ENCODE measurements at regions not wholly inside any gene's neighbourhood (a gene's known extent, or its start where the extent isn't known, plus 50 kb on each side); places are given as distances from the start of the nearest gene placed in this dataset.
A peak's percentile ranks its signal among the peaks of the same experiment; 100 is the strongest.

DNA sequence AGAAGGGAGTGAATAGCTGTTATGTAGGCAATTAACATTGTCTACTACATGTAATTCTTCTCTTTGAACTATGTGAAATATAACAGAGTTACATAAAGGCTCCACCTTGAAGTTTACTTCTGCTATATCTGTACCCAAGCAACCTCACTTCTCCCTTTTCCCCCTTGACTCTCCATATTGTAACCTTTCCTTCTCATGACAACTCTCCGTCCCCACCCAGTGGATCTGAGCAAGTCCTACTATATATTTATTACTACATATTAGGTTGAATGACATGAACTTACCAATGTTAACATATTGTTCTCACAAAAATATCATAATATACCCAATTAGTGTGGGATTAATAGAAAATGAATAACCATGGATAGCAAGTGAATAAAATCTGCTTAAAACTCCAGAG, 93.2 kb upstream of the ATP8A1 start:
- CTCF ChIA-PET (ENCODE audit: partially characterized antibody): interaction anchor here (0.8 to 7.6 kb wide), 9 partner anchors 22 to 189 kb away, joined by 3 to 103 read pairs (median 3); partner anchors contain the start of gene ATP8A1
- Histone ChIP-seq H3K36me3 (ENCODE audit: insufficient read depth, low read length) (no peaks in the 10 kb centered on the region), H3K4me3 (ENCODE audit: low read length in 2 of 2) (no peak overlapping the region), H3K9me3 (ENCODE audit: control insufficient read depth in 1 of 2, low read length in 2 of 2) (no peaks in the 10 kb centered on the region), H3K4me1 (ENCODE audit: insufficient read depth, low read length) (no peaks in the 10 kb centered on the region), H3K27me3 (ENCODE audit: insufficient read depth, low read length) (no peaks in the 10 kb centered on the region), H3K27ac (ENCODE audit: low read depth, low read length) (no peak overlapping the region)
- DNase-seq: peak in 4 of 5 donors; percentile 10 to 41 (median 25)
- peaks cover 1 to 2% of the 10 kb centered on the region in 2 donors for H3K27me3 Mint-ChIP-seq
- H3K36me3 Mint-ChIP-seq: no peaks in the 10 kb centered on the region
- peaks cover 0 to 6% (median 0%) of the 10 kb centered on the region in 8 donors for H3K9me3 Mint-ChIP-seq
- intact Hi-C loops (cut with micrococcal nuclease): loop anchor here (1.0 kb wide), 1 partner anchor 182 kb away; no protein-coding TSS in a partner anchor
- no peak overlapping the region for H3K27ac Mint-ChIP-seq
- POLR2A ChIA-PET (ENCODE audit: partially characterized antibody): interaction anchor here (0.7 kb wide), 1 partner anchor 93 kb away, joined by 4 read pairs; the partner anchor contains the start of gene ATP8A1
- H3K4me3 Mint-ChIP-seq: no peak overlapping the region
- peaks cover 0 to 1% (median 0%) of the 10 kb centered on the region in 4 donors for H3K4me1 Mint-ChIP-seq

DNA sequence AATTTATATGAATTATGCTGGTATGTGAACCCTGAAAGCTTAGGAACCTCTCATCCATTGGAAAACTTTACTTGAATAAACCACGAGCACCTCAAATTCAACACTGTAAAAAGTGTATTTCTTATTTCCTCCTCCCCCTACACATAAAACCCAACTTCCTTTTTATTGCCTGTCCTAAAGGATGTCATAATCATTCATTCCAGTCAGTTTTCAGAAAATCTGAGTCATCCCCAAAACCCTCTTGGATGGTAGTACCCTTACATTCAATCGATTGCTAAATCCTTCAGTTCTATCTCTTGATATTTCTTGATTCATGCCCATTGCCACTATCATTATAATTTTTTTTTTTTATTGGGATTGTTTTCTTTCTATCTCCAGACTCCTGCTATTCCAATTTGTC, 91.1 kb upstream of the ATP8A1 start:
- Histone ChIP-seq H3K27ac (ENCODE audit: low read depth, low read length) (no peak overlapping the region), H3K4me3 (ENCODE audit: low read length in 2 of 2) (no peak overlapping the region), H3K9me3 (ENCODE audit: control insufficient read depth in 1 of 2, low read length in 2 of 2) (no peaks in the 10 kb centered on the region), H3K27me3 (ENCODE audit: insufficient read depth, low read length) (no peaks in the 10 kb centered on the region), H3K4me1 (ENCODE audit: insufficient read depth, low read length) (no peaks in the 10 kb centered on the region), H3K36me3 (ENCODE audit: insufficient read depth, low read length) (no peaks in the 10 kb centered on the region)
- H3K4me3 Mint-ChIP-seq: peak overlapping the region in 1 of 8 donors; percentile 50
- H3K36me3 Mint-ChIP-seq: no peaks in the 10 kb centered on the region
- intact Hi-C loops (cut with micrococcal nuclease): no loop called here
- ChIA-PET POLR2A (ENCODE audit: partially characterized antibody) (no interaction called here), CTCF (ENCODE audit: partially characterized antibody) (interaction anchor here (1.0 to 7.6 kb wide), 3 partner anchors 20 to 179 kb away, joined by 3 to 103 read pairs (median 4); no protein-coding TSS in a partner anchor)
- H3K4me1 Mint-ChIP-seq: peaks cover 0 to 1% (median 0%) of the 10 kb centered on the region in 4 donors
- H3K27me3 Mint-ChIP-seq: peaks cover 1 to 2% of the 10 kb centered on the region in 2 donors
- H3K27ac Mint-ChIP-seq: no peak overlapping the region
- DNase-seq: no peak
- H3K9me3 Mint-ChIP-seq: peaks cover 0 to 6% (median 0%) of the 10 kb centered on the region in 8 donors

DNA sequence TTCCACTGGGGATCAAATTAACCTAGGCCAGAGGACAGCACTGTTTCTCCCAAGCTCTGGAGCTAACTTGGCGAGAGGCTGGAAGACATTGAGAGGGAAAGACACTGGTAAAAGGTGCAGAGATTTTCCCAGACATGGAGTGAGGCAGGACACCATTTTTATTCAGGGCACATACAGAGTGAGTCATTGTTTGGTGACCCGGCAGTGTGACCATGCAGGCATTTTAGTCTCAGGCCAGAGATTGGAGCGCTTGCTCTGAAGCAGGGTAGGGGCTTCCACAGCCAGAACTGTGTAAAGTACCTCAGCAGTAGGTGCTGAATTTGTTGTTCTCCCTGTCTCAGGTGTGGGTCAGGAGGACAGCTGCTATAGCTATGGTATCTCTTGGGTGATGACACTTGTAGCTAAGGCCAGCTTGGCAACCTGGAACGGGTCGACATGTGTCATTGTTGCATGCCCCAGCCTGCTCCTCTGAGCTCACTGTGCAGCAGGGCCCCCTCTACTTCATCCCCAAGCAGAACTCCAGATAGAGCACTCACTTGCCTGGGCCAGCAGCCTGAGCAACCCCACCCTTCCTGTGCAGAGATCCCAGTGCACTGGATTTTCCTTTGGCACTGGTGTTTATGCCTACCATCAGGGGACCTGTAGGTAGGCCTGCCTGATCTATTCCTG, 79.8 kb upstream of the ATP8A1 start:
- DNase-seq: no peak
- no peaks in the 10 kb centered on the region for H3K4me1 ChIP-seq (ENCODE audit: insufficient read depth, low read length)
- POLR2A ChIA-PET (ENCODE audit: partially characterized antibody): interaction anchor here (1.2 kb wide), 1 partner anchor 80 kb away, joined by 3 read pairs; the partner anchor contains the start of gene ATP8A1
- no peaks in the 10 kb centered on the region for H3K4me1 Mint-ChIP-seq
- H3K27me3 ChIP-seq (ENCODE audit: insufficient read depth, low read length): no peaks in the 10 kb centered on the region
- CTCF ChIA-PET (ENCODE audit: partially characterized antibody): interaction anchor here (1.3 kb wide), 1 partner anchor 168 kb away, joined by 4 read pairs; no protein-coding TSS in a partner anchor
- H3K4me3 ChIP-seq (ENCODE audit: low read length in 2 of 2): no peak overlapping the region
- H3K36me3 Mint-ChIP-seq: no peaks in the 10 kb centered on the region
- intact Hi-C loops (cut with micrococcal nuclease): no loop called here
- peaks cover 14 to 17% of the 10 kb centered on the region in 2 donors for H3K27me3 Mint-ChIP-seq
- no peaks in the 10 kb centered on the region for H3K9me3 ChIP-seq (ENCODE audit: control insufficient read depth in 1 of 2, low read length in 2 of 2)
- H3K27ac Mint-ChIP-seq: no peak overlapping the region
- no peak overlapping the region for H3K4me3 Mint-ChIP-seq
- peaks cover 0 to 16% (median 9%) of the 10 kb centered on the region in 8 donors for H3K9me3 Mint-ChIP-seq
- no peaks in the 10 kb centered on the region for H3K36me3 ChIP-seq (ENCODE audit: insufficient read depth, low read length)
- no peak overlapping the region for H3K27ac ChIP-seq (ENCODE audit: low read depth, low read length)

DNA sequence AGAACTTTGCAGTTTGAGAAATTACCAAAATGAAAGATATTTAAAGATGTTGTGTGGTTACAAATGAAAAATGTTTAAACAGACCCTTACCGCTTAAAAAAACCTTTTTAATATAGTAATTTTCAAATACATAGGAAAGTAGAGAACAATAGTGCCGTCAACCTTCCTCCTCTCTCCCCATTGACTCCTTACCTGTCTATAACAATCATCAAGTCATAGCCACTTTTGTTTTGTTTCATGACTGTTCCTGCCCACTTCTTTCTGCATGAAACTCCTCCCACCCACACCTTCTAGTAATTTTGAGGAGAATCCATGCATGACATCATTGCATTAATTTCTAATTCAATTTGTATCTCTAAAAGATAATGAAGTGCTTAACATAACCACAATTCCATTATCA, 76.5 kb upstream of the ATP8A1 start:
- no peaks in the 10 kb centered on the region for H3K36me3 Mint-ChIP-seq
- no peak overlapping the region for H3K4me3 ChIP-seq (ENCODE audit: low read length in 2 of 2)
- no peaks in the 10 kb centered on the region for H3K4me1 Mint-ChIP-seq
- DNase-seq: no peak
- H3K27me3 Mint-ChIP-seq: peaks cover 7 to 15% of the 10 kb centered on the region in 2 donors
- ChIA-PET POLR2A (ENCODE audit: partially characterized antibody) (no interaction called here), CTCF (ENCODE audit: partially characterized antibody) (no interaction called here)
- H3K9me3 Mint-ChIP-seq: peaks cover 1 to 12% (median 6%) of the 10 kb centered on the region in 8 donors
- H3K4me1 ChIP-seq (ENCODE audit: insufficient read depth, low read length): no peaks in the 10 kb centered on the region
- no peaks in the 10 kb centered on the region for H3K36me3 ChIP-seq (ENCODE audit: insufficient read depth, low read length)
- no peak overlapping the region for H3K27ac ChIP-seq (ENCODE audit: low read depth, low read length)
- H3K27ac Mint-ChIP-seq: no peak overlapping the region
- no peaks in the 10 kb centered on the region for H3K9me3 ChIP-seq (ENCODE audit: control insufficient read depth in 1 of 2, low read length in 2 of 2)
- no peak overlapping the region for H3K4me3 Mint-ChIP-seq
- intact Hi-C loops (cut with micrococcal nuclease): no loop called here
- no peaks in the 10 kb centered on the region for H3K27me3 ChIP-seq (ENCODE audit: insufficient read depth, low read length)

DNA sequence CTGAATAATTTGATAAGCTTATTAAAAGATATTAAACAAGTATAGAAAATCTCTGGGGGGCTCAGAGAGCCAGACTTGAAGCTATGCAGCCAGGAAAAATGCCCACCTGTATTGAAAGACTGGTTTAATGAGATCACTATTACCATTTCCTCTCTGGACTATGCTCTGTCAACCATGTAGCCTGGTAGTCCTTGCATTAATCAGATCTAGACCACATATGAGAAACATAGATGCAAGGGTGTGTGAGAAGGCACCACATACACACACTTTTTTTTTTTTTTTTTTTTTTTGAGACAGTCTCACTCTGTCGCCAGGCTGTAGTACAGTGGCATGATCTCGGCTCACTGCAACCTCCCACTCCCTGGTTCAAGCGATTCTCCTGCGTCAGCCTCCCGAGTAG, 75.9 kb upstream of the ATP8A1 start:
- Mint-ChIP-seq H3K27ac (no peak overlapping the region), H3K27me3 (peaks cover 7 to 15% of the 10 kb centered on the region in 2 donors), H3K9me3 (peaks cover 0 to 12% (median 6%) of the 10 kb centered on the region in 8 donors), H3K4me3 (peak overlapping the region in 1 of 8 donors; percentile 14), H3K36me3 (no peaks in the 10 kb centered on the region), H3K4me1 (no peaks in the 10 kb centered on the region)
- H3K36me3 ChIP-seq (ENCODE audit: insufficient read depth, low read length): no peaks in the 10 kb centered on the region
- no peaks in the 10 kb centered on the region for H3K27me3 ChIP-seq (ENCODE audit: insufficient read depth, low read length)
- intact Hi-C loops (cut with micrococcal nuclease): no loop called here
- H3K4me3 ChIP-seq (ENCODE audit: low read length in 2 of 2): no peak overlapping the region
- ChIA-PET POLR2A (ENCODE audit: partially characterized antibody) (no interaction called here), CTCF (ENCODE audit: partially characterized antibody) (interaction anchor here (0.8 to 1.1 kb wide), 2 partner anchors 75 to 76 kb away, joined by 3 to 4 read pairs; partner anchors contain the start of gene ATP8A1)
- DNase-seq: no peak
- no peak overlapping the region for H3K27ac ChIP-seq (ENCODE audit: low read depth, low read length)
- no peaks in the 10 kb centered on the region for H3K4me1 ChIP-seq (ENCODE audit: insufficient read depth, low read length)
- no peaks in the 10 kb centered on the region for H3K9me3 ChIP-seq (ENCODE audit: control insufficient read depth in 1 of 2, low read length in 2 of 2)

DNA sequence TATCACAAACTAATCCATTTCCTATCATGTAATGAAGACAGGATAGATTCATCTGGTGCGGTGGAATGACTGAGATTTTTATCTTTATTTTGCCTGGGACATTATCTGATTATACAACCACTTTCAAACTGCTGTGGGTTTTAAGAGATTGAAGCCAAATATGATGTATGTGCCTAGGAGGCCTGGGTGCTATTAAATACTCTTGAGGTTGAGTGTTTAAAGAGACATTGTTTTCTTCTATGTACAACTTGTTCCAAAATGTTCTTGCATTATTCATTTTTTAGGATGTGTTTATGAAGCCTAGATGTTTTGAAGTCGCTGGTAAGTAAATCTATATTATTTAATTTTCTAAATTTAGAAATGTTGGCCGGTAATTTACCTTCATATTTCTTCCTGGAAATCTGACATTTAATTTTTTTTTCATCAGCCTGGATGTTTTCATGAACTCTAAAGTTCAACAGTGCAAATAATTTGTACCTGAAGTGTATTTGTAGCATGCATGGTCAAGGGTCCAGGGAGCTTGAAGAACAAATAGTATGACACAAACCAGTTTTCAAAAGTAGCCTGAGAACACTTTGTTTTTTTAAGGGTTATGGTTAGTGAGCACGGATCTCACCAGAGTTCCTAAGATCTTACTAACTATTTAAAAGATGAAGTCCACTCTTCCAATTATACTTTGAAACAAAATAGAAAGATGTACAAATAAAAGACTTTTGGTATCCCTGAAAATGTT, 72.8 kb upstream of the ATP8A1 start:
- Histone ChIP-seq H3K9me3 (ENCODE audit: control insufficient read depth in 1 of 2, low read length in 2 of 2) (no peaks in the 10 kb centered on the region), H3K36me3 (ENCODE audit: insufficient read depth, low read length) (no peaks in the 10 kb centered on the region), H3K4me3 (ENCODE audit: low read length in 2 of 2) (no peak overlapping the region), H3K27me3 (ENCODE audit: insufficient read depth, low read length) (no peaks in the 10 kb centered on the region), H3K4me1 (ENCODE audit: insufficient read depth, low read length) (no peaks in the 10 kb centered on the region), H3K27ac (ENCODE audit: low read depth, low read length) (no peak overlapping the region)
- DNase-seq: no peak
- POLR2A ChIA-PET (ENCODE audit: partially characterized antibody): interaction anchor here (0.7 kb wide), 1 partner anchor 89 kb away, joined by 3 read pairs; no protein-coding TSS in a partner anchor
- intact Hi-C loops (cut with micrococcal nuclease): no loop called here
- Mint-ChIP-seq H3K27ac (no peak overlapping the region), H3K36me3 (no peaks in the 10 kb centered on the region), H3K4me1 (no peaks in the 10 kb centered on the region), H3K4me3 (no peak overlapping the region), H3K27me3 (peaks cover 3 to 8% of the 10 kb centered on the region in 2 donors), H3K9me3 (peaks cover 0 to 12% (median 6%) of the 10 kb centered on the region in 8 donors)
- CTCF ChIA-PET (ENCODE audit: partially characterized antibody): no interaction called here

DNA sequence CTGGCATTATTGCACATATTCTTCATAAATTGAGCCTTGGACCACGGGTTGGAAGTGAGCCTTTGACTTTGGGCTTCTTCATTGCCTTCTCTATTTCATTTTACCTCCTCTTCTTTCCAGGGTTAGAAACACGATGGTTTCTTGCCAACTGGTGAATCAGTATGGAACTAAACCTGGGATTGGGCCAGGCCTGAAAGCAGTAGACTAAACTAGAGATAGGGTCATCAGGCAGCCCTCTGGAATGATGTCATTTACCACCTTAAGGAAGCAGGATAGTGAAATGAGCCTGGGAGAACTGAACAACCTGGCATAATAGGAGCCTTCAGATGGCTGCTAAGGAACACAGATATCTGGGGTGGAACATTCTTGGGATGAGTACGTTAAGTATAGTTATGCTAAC, 67.5 kb upstream of the ATP8A1 start:
- ChIA-PET POLR2A (ENCODE audit: partially characterized antibody) (no interaction called here), CTCF (ENCODE audit: partially characterized antibody) (no interaction called here)
- DNase-seq: no peak
- no peak overlapping the region for H3K27ac Mint-ChIP-seq
- H3K27me3 Mint-ChIP-seq: peaks cover 0 to 5% of the 10 kb centered on the region in 2 donors
- H3K4me3 Mint-ChIP-seq: no peak overlapping the region
- no peaks in the 10 kb centered on the region for H3K36me3 Mint-ChIP-seq
- Histone ChIP-seq H3K36me3 (ENCODE audit: insufficient read depth, low read length) (no peaks in the 10 kb centered on the region), H3K4me1 (ENCODE audit: insufficient read depth, low read length) (no peaks in the 10 kb centered on the region), H3K4me3 (ENCODE audit: low read length in 2 of 2) (no peak overlapping the region), H3K9me3 (ENCODE audit: control insufficient read depth in 1 of 2, low read length in 2 of 2) (no peaks in the 10 kb centered on the region), H3K27ac (ENCODE audit: low read depth, low read length) (no peak overlapping the region), H3K27me3 (ENCODE audit: insufficient read depth, low read length) (no peaks in the 10 kb centered on the region)
- intact Hi-C loops (cut with micrococcal nuclease): no loop called here
- no peaks in the 10 kb centered on the region for H3K4me1 Mint-ChIP-seq
- H3K9me3 Mint-ChIP-seq: peaks cover 0 to 11% (median 5%) of the 10 kb centered on the region in 8 donors
